Panc1 (cell line): ENCODE measurements at regions not wholly inside any gene's neighbourhood (a gene's known extent, or its start where the extent isn't known, plus 50 kb on each side); places are given as distances from the start of the nearest gene placed in this dataset.
A peak's percentile ranks its signal among the peaks of the same experiment; 100 is the strongest.

Experiments used
- ATAC-seq: fragments of 200-7000 bp; cut with Tn5 transposase; 2 replicates; pipeline ENCODE4 v1.9.1; 2020; ENCODE audit warnings: mild to moderate bottlenecking, moderate library complexity
- BruUV-seq: library from RNA; stranded (reverse); fragments of 400-500 nt; replicated peaks from 2 replicates; lab custom pipeline; 2021; lab: Mats Ljungman, UMichigan
- CTCF ChIA-PET: fragments of 300-600 bp; sonication (Branson Sonifier 250); formaldehyde crosslinking; loops from one replicate; lab custom pipeline; 2022; ENCODE audit warnings: antibody characterized with exemption; lab: Charles Lee
- POLR2A ChIA-PET: fragments of 300-600 bp; sonication (Branson Sonifier 250); formaldehyde crosslinking; loops from one replicate; lab custom pipeline; 2022; ENCODE audit warnings: antibody characterized with exemption; lab: Charles Lee
- DNase-seq: peaks from one replicate; pipeline ENCODE4 v3.0.0-alpha.2; 2010; ENCODE audit warnings: low read depth, low spot score
- H3K27ac ChIP-seq: 2 replicates; pipeline ENCODE4 v1.5.1; 2011; ENCODE audit warnings: mild to moderate bottlenecking, low read length, inconsistent platforms
- H3K27me3 ChIP-seq: fragments of 200-500 bp; sonication (Bioruptor generic); 2 replicates; pipeline ENCODE4 v1.6.0; 2014; ENCODE audit warnings: low read length, inconsistent platforms; ENCODE audit not compliant: control insufficient read depth, insufficient read depth
- H3K36me3 ChIP-seq: fragments of 200-500 bp; sonication (Bioruptor generic); 2 replicates; pipeline ENCODE4 v1.5.1; 2014; ENCODE audit warnings: inconsistent platforms, mild to moderate bottlenecking, low read length, moderate library complexity; ENCODE audit not compliant: control insufficient read depth, insufficient read depth
- H3K4me1 ChIP-seq: 2 replicates; pipeline ENCODE4 v1.5.1; 2011; ENCODE audit warnings: inconsistent platforms, mild to moderate bottlenecking, low read length, moderate library complexity; ENCODE audit not compliant: control insufficient read depth, insufficient read depth
- H3K4me3 ChIP-seq, 2 experiments: 2 replicates each; pipeline ENCODE4 v1.5.1; 2011 to 2012; ENCODE audit warnings: low read depth in 2 of 2, low read length in 2 of 2, mild to moderate bottlenecking in 2 of 2, inconsistent platforms in 1 of 2, moderate library complexity in 1 of 2
- H3K9me3 ChIP-seq: fragments of 200-500 bp; sonication (Bioruptor generic); 2 replicates; pipeline ENCODE4 v1.5.1; 2014; ENCODE audit warnings: low read depth, mild to moderate bottlenecking, inconsistent platforms, low read length, moderate library complexity; ENCODE audit not compliant: control insufficient read depth, insufficient read depth
- POLR2AphosphoS5 ChIP-seq: IDR thresholded peaks from 2 replicates; pipeline ENCODE4 v1.6.1; 2012; ENCODE audit warnings: mild to moderate bottlenecking, low read depth, low read length, moderate library complexity
- SIN3A ChIP-seq: IDR thresholded peaks from 2 replicates; pipeline ENCODE4 v1.6.1; 2012; ENCODE audit warnings: low read depth, mild to moderate bottlenecking, low read length, moderate library complexity, borderline replicate concordance; ENCODE audit not compliant: insufficient read depth
- TCF7L2 ChIP-seq: IDR thresholded peaks from 2 replicates; pipeline ENCODE4 v1.6.1; 2011; ENCODE audit warnings: mild to moderate bottlenecking, low read depth, low read length, inconsistent platforms
- in situ Hi-C: cut with HindIII; loops from 2 replicates; pipeline ENCODE4 v1.10.0; 2016; ENCODE audit warnings: low sequenced_read_pairs, low pct_unique_long_range_greater_than_20kb
- intact Hi-C: fragments of 100-400 bp; cut with micrococcal nuclease; formaldehyde crosslinking; loops from one replicate; pipeline ENCODE4 v1.10.0; 2022; ENCODE audit not compliant: unreplicated experiment
- TF ChIP-seq, protein P1 (sequence below), 2 experiments: IDR thresholded peaks; 2 replicates each; pipeline ENCODE4 v1.6.1; 2011 to 2012; ENCODE audit warnings: low read depth in 2 of 2, control low read depth in 1 of 2, low read length in 1 of 2, mild to moderate bottlenecking in 1 of 2, moderate library complexity in 1 of 2; ENCODE audit not compliant: insufficient read depth in 1 of 2
- TF ChIP-seq, protein P2 (sequence below): fragments of 450-650 bp; IDR thresholded peaks from 2 replicates; pipeline ENCODE4 v1.5.1; 2017; ENCODE audit warnings: mild to moderate bottlenecking

DNA sequence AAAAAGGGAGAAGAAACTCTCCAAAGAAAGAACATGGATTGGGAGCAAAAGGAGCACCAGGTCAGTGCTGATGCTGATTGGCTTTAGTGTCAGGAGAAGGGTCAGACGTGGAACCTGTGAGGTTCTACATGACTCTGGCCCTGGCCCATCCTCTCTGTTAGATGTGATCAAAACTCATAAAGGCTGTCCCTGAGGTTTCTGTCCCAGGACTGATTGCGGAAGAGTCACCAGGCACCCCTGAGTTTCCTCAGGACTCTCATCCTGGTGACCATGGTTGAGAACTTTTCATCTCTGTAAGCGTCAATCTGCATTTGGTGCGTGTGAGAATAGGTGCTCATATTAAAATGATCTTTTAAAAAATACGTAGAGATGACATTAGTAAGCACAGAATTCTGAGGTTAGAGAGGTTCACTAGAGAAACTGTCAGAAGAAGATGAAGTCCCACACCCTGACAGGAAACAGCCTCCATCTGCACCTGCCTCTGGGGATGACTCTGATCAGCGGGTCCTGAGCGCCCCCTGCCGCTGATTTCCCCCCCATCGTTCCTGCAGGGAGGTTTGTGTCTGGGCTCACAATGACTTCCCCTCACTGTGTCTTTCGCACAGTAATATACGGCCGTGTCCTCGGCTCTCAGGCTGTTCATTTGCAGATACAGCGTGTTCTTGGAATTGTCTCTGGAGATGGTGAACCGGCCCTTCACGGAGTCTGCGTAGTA is 741.8 kb downstream of the TMEM121 start:
- no peak for ATAC-seq
- BruUV-seq: no TSS peak
- CTCF ChIA-PET: interaction anchor here (0.6 kb wide), 1 partner anchor 147 kb away, joined by 3 read pairs; no protein-coding TSS in a partner anchor

DNA sequence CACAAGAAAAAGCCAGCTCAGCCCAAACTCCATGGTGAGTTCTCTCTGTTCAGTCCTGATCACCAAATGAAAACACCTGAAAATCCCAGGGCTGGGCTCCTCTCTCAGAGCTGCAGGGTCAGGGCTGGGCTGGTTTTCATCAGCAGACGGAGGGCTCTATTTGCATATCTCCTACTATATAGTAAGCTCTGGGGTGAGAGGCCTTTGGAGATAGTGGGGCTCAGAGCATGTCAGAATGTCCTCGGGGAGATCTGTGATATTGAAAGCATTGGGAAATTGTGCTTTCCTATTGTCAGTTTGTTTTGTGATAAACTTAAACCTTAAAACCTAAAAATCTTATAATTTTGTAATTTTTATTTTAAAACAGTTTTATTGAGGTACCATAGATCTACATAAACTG is 742.6 kb downstream of the TMEM121 start:
- Histone ChIP-seq H3K27ac (no peak overlapping the region), H3K36me3 (no peaks in the 10 kb centered on the region), H3K4me3 (no peak overlapping the region), H3K4me1 (no peaks in the 10 kb centered on the region), H3K9me3 (no peaks in the 10 kb centered on the region), H3K27me3 (peaks cover 35% of the 10 kb centered on the region)
- CTCF ChIA-PET: interaction anchor here (0.6 kb wide), 1 partner anchor 146 kb away, joined by 3 read pairs; no protein-coding TSS in a partner anchor
- in situ Hi-C loops: no loop called here
- POLR2A ChIA-PET: no interaction called here
- intact Hi-C loops: no loop called here
- DNase-seq: no peak
- ATAC-seq: no peak
- TF ChIP-seq SIN3A (no peak), POLR2AphosphoS5 (no peak), TCF7L2 (no peak)
- TF ChIP-seq, protein P1, sequence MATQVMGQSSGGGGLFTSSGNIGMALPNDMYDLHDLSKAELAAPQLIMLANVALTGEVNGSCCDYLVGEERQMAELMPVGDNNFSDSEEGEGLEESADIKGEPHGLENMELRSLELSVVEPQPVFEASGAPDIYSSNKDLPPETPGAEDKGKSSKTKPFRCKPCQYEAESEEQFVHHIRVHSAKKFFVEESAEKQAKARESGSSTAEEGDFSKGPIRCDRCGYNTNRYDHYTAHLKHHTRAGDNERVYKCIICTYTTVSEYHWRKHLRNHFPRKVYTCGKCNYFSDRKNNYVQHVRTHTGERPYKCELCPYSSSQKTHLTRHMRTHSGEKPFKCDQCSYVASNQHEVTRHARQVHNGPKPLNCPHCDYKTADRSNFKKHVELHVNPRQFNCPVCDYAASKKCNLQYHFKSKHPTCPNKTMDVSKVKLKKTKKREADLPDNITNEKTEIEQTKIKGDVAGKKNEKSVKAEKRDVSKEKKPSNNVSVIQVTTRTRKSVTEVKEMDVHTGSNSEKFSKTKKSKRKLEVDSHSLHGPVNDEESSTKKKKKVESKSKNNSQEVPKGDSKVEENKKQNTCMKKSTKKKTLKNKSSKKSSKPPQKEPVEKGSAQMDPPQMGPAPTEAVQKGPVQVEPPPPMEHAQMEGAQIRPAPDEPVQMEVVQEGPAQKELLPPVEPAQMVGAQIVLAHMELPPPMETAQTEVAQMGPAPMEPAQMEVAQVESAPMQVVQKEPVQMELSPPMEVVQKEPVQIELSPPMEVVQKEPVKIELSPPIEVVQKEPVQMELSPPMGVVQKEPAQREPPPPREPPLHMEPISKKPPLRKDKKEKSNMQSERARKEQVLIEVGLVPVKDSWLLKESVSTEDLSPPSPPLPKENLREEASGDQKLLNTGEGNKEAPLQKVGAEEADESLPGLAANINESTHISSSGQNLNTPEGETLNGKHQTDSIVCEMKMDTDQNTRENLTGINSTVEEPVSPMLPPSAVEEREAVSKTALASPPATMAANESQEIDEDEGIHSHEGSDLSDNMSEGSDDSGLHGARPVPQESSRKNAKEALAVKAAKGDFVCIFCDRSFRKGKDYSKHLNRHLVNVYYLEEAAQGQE (IDR thresholded peaks at IDR 0.05; ENCODE audit: insufficient read depth in 1 of 2, low read depth in 2 of 2, low read length in 1 of 2): no peak
- TF ChIP-seq, protein P2, sequence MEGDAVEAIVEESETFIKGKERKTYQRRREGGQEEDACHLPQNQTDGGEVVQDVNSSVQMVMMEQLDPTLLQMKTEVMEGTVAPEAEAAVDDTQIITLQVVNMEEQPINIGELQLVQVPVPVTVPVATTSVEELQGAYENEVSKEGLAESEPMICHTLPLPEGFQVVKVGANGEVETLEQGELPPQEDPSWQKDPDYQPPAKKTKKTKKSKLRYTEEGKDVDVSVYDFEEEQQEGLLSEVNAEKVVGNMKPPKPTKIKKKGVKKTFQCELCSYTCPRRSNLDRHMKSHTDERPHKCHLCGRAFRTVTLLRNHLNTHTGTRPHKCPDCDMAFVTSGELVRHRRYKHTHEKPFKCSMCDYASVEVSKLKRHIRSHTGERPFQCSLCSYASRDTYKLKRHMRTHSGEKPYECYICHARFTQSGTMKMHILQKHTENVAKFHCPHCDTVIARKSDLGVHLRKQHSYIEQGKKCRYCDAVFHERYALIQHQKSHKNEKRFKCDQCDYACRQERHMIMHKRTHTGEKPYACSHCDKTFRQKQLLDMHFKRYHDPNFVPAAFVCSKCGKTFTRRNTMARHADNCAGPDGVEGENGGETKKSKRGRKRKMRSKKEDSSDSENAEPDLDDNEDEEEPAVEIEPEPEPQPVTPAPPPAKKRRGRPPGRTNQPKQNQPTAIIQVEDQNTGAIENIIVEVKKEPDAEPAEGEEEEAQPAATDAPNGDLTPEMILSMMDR: no peak
- BruUV-seq: no TSS peak

More for the DNA sequence above, 741.8 kb downstream of the TMEM121 start:
- H3K36me3 ChIP-seq: no peaks in the 10 kb centered on the region
- POLR2A ChIA-PET: no interaction called here
- no peak overlapping the region for H3K27ac ChIP-seq
- H3K27me3 ChIP-seq: peaks cover 44% of the 10 kb centered on the region
- in situ Hi-C loops: no loop called here
- intact Hi-C loops: no loop called here
- H3K4me3 ChIP-seq: no peak overlapping the region
- no peaks in the 10 kb centered on the region for H3K9me3 ChIP-seq
- H3K4me1 ChIP-seq: no peaks in the 10 kb centered on the region
- no peak for DNase-seq
- TF ChIP-seq, protein P2: peak; percentile 67
- TF ChIP-seq POLR2AphosphoS5: no peak
- TF ChIP-seq SIN3A: no peak
- TF ChIP-seq, protein P1 (IDR thresholded peaks at IDR 0.05; ENCODE audit: insufficient read depth in 1 of 2, low read depth in 2 of 2, low read length in 1 of 2): no peak
- no peak for TF ChIP-seq TCF7L2
